Stimulated activated CD8-positive, alpha-beta memory T cell treated with anti-CD3 and anti-CD28 coated beads, Interleukin-12 subunit alpha, Interleukin-12 subunit beta, amount 100 ng/mL, for 24 hours (primary cell): ENCODE measurements at regions not wholly inside any gene's neighbourhood (a gene's known extent, or its start where the extent isn't known, plus 50 kb on each side); places are given as distances from the start of the nearest gene placed in this dataset.

Source experiments
- DNase-seq: peaks from one replicate; pipeline ENCODE4 v3.0.0-alpha.2; 2020; ENCODE audit errors: extremely low read depth

GRCh38 chr4:138692411-138692810 is 323.2 kb upstream of the NOCT start:
- no peak for DNase-seq

- no peak for DNase-seq
These were observed 326.0 kb upstream of the NOCT start for GRCh38 chr4:138689593-138689992.

- DNase-seq, result no peak
These were observed 326.4 kb upstream of the NOCT start for GRCh38 chr4:138689187-138689586.

- DNase-seq, result no peak
These were observed 327.0 kb upstream of the NOCT start for GRCh38 chr4:138688408-138689085.

- DNase-seq, result no peak
These were observed 329.3 kb upstream of the NOCT start for GRCh38 chr4:138686106-138686835.

GRCh38 chr4:138685316-138685715 is 330.3 kb upstream of the NOCT start:
- no peak for DNase-seq

GRCh38 chr4:138680989-138681604 is 334.5 kb upstream of the NOCT start:
- peak; percentile 36 for DNase-seq

- no peak for DNase-seq
These were observed 335.3 kb upstream of the NOCT start for GRCh38 chr4:138680256-138680655.

- DNase-seq, result no peak
These were observed 336.4 kb upstream of the NOCT start for GRCh38 chr4:138678985-138679746.

- DNase-seq, result no peak
These were observed 337.8 kb upstream of the NOCT start for GRCh38 chr4:138677748-138678147.

- no peak for DNase-seq
These were observed 338.4 kb upstream of the NOCT start for GRCh38 chr4:138677212-138677611.

GRCh38 chr4:138675685-138676084 is 339.9 kb upstream of the NOCT start:
- DNase-seq, result no peak

- no peak for DNase-seq
These were observed 341.4 kb upstream of the NOCT start for GRCh38 chr4:138674209-138674608.

GRCh38 chr4:138673053-138673452 is 342.5 kb upstream of the NOCT start:
- no peak for DNase-seq

GRCh38 chr4:138672393-138672976 is 343.1 kb upstream of the NOCT start:
- no peak for DNase-seq

- DNase-seq, result no peak
These were observed 343.9 kb upstream of the NOCT start for GRCh38 chr4:138671606-138672084.

GRCh38 chr4:138671106-138671505 is 344.5 kb upstream of the NOCT start:
- no peak for DNase-seq

GRCh38 chr4:138670681-138671080 is 344.9 kb upstream of the NOCT start:
- no peak for DNase-seq

- no peak for DNase-seq
These were observed 345.9 kb upstream of the NOCT start for GRCh38 chr4:138669479-138670315.

- no peak for DNase-seq
These were observed 347.3 kb upstream of the NOCT start for GRCh38 chr4:138668309-138668708.

GRCh38 chr4:138666366-138666765 is 349.2 kb upstream of the NOCT start:
- DNase-seq, result no peak
